ENCODE measurements at regions not wholly inside any gene's neighbourhood (a gene's known extent, or its start where the extent isn't known, plus 50 kb on each side); places are given as distances from the start of the nearest gene placed in this dataset.

- Histone ChIP-seq H3K18ac (ENCODE audit: low read length) (no peak overlapping the region), H3K79me1 (ENCODE audit: low read length) (no peaks in the 10 kb centered on the region), H3K4ac (ENCODE audit: low read depth, low read length) (no peak overlapping the region), H4K5ac (ENCODE audit: low read length) (no peak overlapping the region), H3K79me2 (ENCODE audit: control insufficient read depth, insufficient read depth, low read length) (no peaks in the 10 kb centered on the region), H3K4me2 (ENCODE audit: low read length) (no peak overlapping the region), H3K23ac (ENCODE audit: low read length) (no peak overlapping the region), H3K4me1 (ENCODE audit: control insufficient read depth, low read depth, low read length) (no peaks in the 10 kb centered on the region), H2BK120ac (ENCODE audit: low read depth, low read length) (no peak overlapping the region), H2AK5ac (ENCODE audit: low read length) (no peak overlapping the region), H2BK5ac (ENCODE audit: low read length) (no peak overlapping the region), H4K8ac (ENCODE audit: low read depth, low read length) (no peak overlapping the region), H3K4me3 (ENCODE audit: low read length) (no peak overlapping the region), H3K56ac (ENCODE audit: low read length) (no peak overlapping the region), H3K27ac (ENCODE audit: low read depth, low read length) (no peak overlapping the region), H3K9ac (ENCODE audit: low read length) (no peak overlapping the region), H3K36me3 (ENCODE audit: control insufficient read depth, insufficient read depth, low read length) (no peaks in the 10 kb centered on the region), H2BK15ac (replicated peaks; ENCODE audit: low read depth) (no peak overlapping the region), H3K27me3 (ENCODE audit: insufficient read depth, low read length, poor library complexity) (no peaks in the 10 kb centered on the region)
- no peak for DNase-seq
Observed at GRCh38 chr2:206368484-206368883, 74.8 kb upstream of the ADAM23 start.

- no peak overlapping the region for H2BK15ac ChIP-seq (replicated peaks; ENCODE audit: low read depth)
- DNase-seq = no peak
- no peak overlapping the region for H3K18ac ChIP-seq (ENCODE audit: low read length)
- H3K23ac ChIP-seq (ENCODE audit: low read length) = no peak overlapping the region
- no peak overlapping the region for H3K9ac ChIP-seq (ENCODE audit: low read length)
- no peak overlapping the region for H2BK5ac ChIP-seq (ENCODE audit: low read length)
- H2AK5ac ChIP-seq (ENCODE audit: low read length) = no peak overlapping the region
- no CpG with 5 or more reads among the region's 3 CpGs for WGBS (ENCODE audit: extremely low coverage, insufficient coverage, low lambda C conversion rate)
- H3K4me3 ChIP-seq (ENCODE audit: low read length) = no peak overlapping the region
- no peaks in the 10 kb centered on the region for H3K79me1 ChIP-seq (ENCODE audit: low read length)
- no peaks in the 10 kb centered on the region for H3K27me3 ChIP-seq (ENCODE audit: insufficient read depth, low read length, poor library complexity)
- H3K4me1 ChIP-seq (ENCODE audit: control insufficient read depth, low read depth, low read length) = no peaks in the 10 kb centered on the region
- no peak overlapping the region for H2BK120ac ChIP-seq (ENCODE audit: low read depth, low read length)
- no peak overlapping the region for H3K4ac ChIP-seq (ENCODE audit: low read depth, low read length)
- no peaks in the 10 kb centered on the region for H3K36me3 ChIP-seq (ENCODE audit: control insufficient read depth, insufficient read depth, low read length)
- no peak overlapping the region for H3K4me2 ChIP-seq (ENCODE audit: low read length)
- H3K56ac ChIP-seq (ENCODE audit: low read length) = no peak overlapping the region
- no peak overlapping the region for H4K5ac ChIP-seq (ENCODE audit: low read length)
- H3K79me2 ChIP-seq (ENCODE audit: control insufficient read depth, insufficient read depth, low read length) = no peaks in the 10 kb centered on the region
- H3K27ac ChIP-seq (ENCODE audit: low read depth, low read length) = no peak overlapping the region
- H4K8ac ChIP-seq (ENCODE audit: low read depth, low read length) = no peak overlapping the region
Observed at GRCh38 chr2:206368933-206369569, 74.3 kb upstream of the ADAM23 start.

DNA sequence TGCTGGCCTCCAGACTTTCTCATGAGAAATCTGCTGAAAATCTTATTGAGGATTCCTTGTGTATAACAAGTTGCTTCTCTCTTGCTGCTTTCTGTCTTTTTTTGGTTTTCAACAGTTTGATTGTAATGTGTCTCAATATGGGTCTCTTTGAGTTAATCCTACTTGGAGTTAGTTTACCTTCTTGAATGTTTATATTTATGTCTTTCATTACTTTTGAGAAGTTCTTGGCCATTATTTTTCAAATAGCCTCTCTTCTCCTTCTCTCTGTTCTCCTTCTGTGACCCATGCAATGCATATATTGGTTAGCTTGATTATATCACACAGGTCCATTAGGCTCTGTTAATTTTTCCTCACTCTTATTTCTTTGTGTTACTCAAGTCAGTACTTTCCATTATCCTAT is 67.4 kb upstream of the ADAM23 start:
- no peaks in the 10 kb centered on the region for H3K36me3 ChIP-seq (ENCODE audit: control insufficient read depth, insufficient read depth, low read length)
- H3K4ac ChIP-seq (ENCODE audit: low read depth, low read length) = no peak overlapping the region
- H3K4me1 ChIP-seq (ENCODE audit: control insufficient read depth, low read depth, low read length) = no peaks in the 10 kb centered on the region
- no peak overlapping the region for H3K27ac ChIP-seq (ENCODE audit: low read depth, low read length)
- no peak overlapping the region for H2BK120ac ChIP-seq (ENCODE audit: low read depth, low read length)
- no peak overlapping the region for H3K9ac ChIP-seq (ENCODE audit: low read length)
- no peaks in the 10 kb centered on the region for H3K79me1 ChIP-seq (ENCODE audit: low read length)
- no peak overlapping the region for H4K5ac ChIP-seq (ENCODE audit: low read length)
- H3K79me2 ChIP-seq (ENCODE audit: control insufficient read depth, insufficient read depth, low read length) = no peaks in the 10 kb centered on the region
- H3K27me3 ChIP-seq (ENCODE audit: insufficient read depth, low read length, poor library complexity) = no peaks in the 10 kb centered on the region
- H2AK5ac ChIP-seq (ENCODE audit: low read length) = no peak overlapping the region
- H4K8ac ChIP-seq (ENCODE audit: low read depth, low read length) = no peak overlapping the region
- no peak overlapping the region for H3K4me2 ChIP-seq (ENCODE audit: low read length)
- DNase-seq = no peak
- no peak overlapping the region for H3K4me3 ChIP-seq (ENCODE audit: low read length)
- no peak overlapping the region for H3K56ac ChIP-seq (ENCODE audit: low read length)
- H2BK15ac ChIP-seq (replicated peaks; ENCODE audit: low read depth) = no peak overlapping the region
- H3K23ac ChIP-seq (ENCODE audit: low read length) = no peak overlapping the region
- H2BK5ac ChIP-seq (ENCODE audit: low read length) = no peak overlapping the region
- no peak overlapping the region for H3K18ac ChIP-seq (ENCODE audit: low read length)

DNA sequence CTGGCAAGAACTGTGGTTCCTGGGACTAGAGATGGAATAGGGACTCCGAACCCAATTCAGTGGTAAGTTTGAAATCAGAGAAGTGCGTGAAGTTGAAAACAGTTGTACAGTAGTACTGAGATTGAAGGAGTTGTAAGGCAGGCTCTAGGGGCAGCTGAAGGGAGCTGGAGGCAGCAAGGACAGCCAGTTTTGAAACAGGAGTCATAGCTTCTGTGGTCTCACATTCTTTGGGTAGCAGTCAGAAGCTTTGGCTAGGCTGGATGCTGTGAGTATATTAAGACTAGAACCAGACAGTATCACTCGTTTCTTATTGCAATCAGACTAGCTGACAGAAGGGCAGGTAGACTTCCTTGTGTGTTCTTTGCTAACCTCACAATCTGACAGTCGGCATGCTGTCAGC is 64.5 kb upstream of the ADAM23 start:
- no peak overlapping the region for H4K8ac ChIP-seq (ENCODE audit: low read depth, low read length)
- H3K56ac ChIP-seq (ENCODE audit: low read length) = no peak overlapping the region
- no peak overlapping the region for H3K4me3 ChIP-seq (ENCODE audit: low read length)
- H2BK120ac ChIP-seq (ENCODE audit: low read depth, low read length) = no peak overlapping the region
- no peak overlapping the region for H3K4ac ChIP-seq (ENCODE audit: low read depth, low read length)
- H3K9ac ChIP-seq (ENCODE audit: low read length) = no peak overlapping the region
- no peak overlapping the region for H2AK5ac ChIP-seq (ENCODE audit: low read length)
- H2BK15ac ChIP-seq (replicated peaks; ENCODE audit: low read depth) = no peak overlapping the region
- no CpG with 5 or more reads among the region's 4 CpGs for WGBS (ENCODE audit: extremely low coverage, insufficient coverage, low lambda C conversion rate)
- no peak overlapping the region for H3K18ac ChIP-seq (ENCODE audit: low read length)
- H4K5ac ChIP-seq (ENCODE audit: low read length) = no peak overlapping the region
- no peaks in the 10 kb centered on the region for H3K4me1 ChIP-seq (ENCODE audit: control insufficient read depth, low read depth, low read length)
- H3K27me3 ChIP-seq (ENCODE audit: insufficient read depth, low read length, poor library complexity) = no peaks in the 10 kb centered on the region
- no peaks in the 10 kb centered on the region for H3K79me2 ChIP-seq (ENCODE audit: control insufficient read depth, insufficient read depth, low read length)
- H3K4me2 ChIP-seq (ENCODE audit: low read length) = no peak overlapping the region
- no peak overlapping the region for H3K23ac ChIP-seq (ENCODE audit: low read length)
- H2BK5ac ChIP-seq (ENCODE audit: low read length) = no peak overlapping the region
- no peak for DNase-seq
- no peaks in the 10 kb centered on the region for H3K79me1 ChIP-seq (ENCODE audit: low read length)
- H3K36me3 ChIP-seq (ENCODE audit: control insufficient read depth, insufficient read depth, low read length) = no peaks in the 10 kb centered on the region
- no peak overlapping the region for H3K27ac ChIP-seq (ENCODE audit: low read depth, low read length)

GRCh38 chr2:206379266-206379665 is 64.1 kb upstream of the ADAM23 start:
- no peak for DNase-seq
- no peaks in the 10 kb centered on the region for H3K79me2 ChIP-seq (ENCODE audit: control insufficient read depth, insufficient read depth, low read length)
- H3K4me3 ChIP-seq (ENCODE audit: low read length) = no peak overlapping the region
- H3K23ac ChIP-seq (ENCODE audit: low read length) = no peak overlapping the region
- H3K4ac ChIP-seq (ENCODE audit: low read depth, low read length) = no peak overlapping the region
- no peaks in the 10 kb centered on the region for H3K36me3 ChIP-seq (ENCODE audit: control insufficient read depth, insufficient read depth, low read length)
- H3K4me1 ChIP-seq (ENCODE audit: control insufficient read depth, low read depth, low read length) = no peaks in the 10 kb centered on the region
- WGBS (ENCODE audit: extremely low coverage, insufficient coverage, low lambda C conversion rate) = no CpG with 5 or more reads among the region's 1 CpG
- no peak overlapping the region for H3K18ac ChIP-seq (ENCODE audit: low read length)
- no peak overlapping the region for H3K4me2 ChIP-seq (ENCODE audit: low read length)
- H3K27ac ChIP-seq (ENCODE audit: low read depth, low read length) = no peak overlapping the region
- H4K8ac ChIP-seq (ENCODE audit: low read depth, low read length) = no peak overlapping the region
- no peaks in the 10 kb centered on the region for H3K79me1 ChIP-seq (ENCODE audit: low read length)
- H2BK120ac ChIP-seq (ENCODE audit: low read depth, low read length) = no peak overlapping the region
- H3K9ac ChIP-seq (ENCODE audit: low read length) = no peak overlapping the region
- no peak overlapping the region for H3K56ac ChIP-seq (ENCODE audit: low read length)
- H3K27me3 ChIP-seq (ENCODE audit: insufficient read depth, low read length, poor library complexity) = no peaks in the 10 kb centered on the region
- H4K5ac ChIP-seq (ENCODE audit: low read length) = no peak overlapping the region
- H2AK5ac ChIP-seq (ENCODE audit: low read length) = no peak overlapping the region
- H2BK15ac ChIP-seq (replicated peaks; ENCODE audit: low read depth) = no peak overlapping the region
- no peak overlapping the region for H2BK5ac ChIP-seq (ENCODE audit: low read length)

DNA sequence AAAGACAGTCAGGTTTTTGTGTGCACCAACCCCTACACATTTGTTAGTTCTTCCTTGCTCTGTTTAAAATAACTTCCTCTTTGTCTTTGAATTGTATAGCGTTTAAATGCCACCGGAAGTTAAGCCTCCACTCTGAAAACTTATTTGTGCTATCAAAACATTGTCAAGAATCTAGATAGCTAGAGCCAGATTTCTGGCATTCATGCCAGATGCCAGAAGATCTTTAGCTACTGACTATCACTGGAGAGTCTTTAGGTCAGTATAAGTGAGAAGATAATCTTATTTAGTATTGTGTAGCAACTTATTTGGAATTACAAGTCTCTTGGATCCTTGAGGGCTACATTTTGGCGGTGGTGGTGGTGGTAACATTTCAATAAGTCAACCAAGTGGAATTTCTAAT is 63.4 kb upstream of the ADAM23 start:
- Histone ChIP-seq H3K4me3 (ENCODE audit: low read length) (no peak overlapping the region), H3K4me1 (ENCODE audit: control insufficient read depth, low read depth, low read length) (no peaks in the 10 kb centered on the region), H3K27me3 (ENCODE audit: insufficient read depth, low read length, poor library complexity) (no peaks in the 10 kb centered on the region), H4K8ac (ENCODE audit: low read depth, low read length) (no peak overlapping the region), H3K79me1 (ENCODE audit: low read length) (no peaks in the 10 kb centered on the region), H3K23ac (ENCODE audit: low read length) (no peak overlapping the region), H2BK15ac (replicated peaks; ENCODE audit: low read depth) (no peak overlapping the region), H3K36me3 (ENCODE audit: control insufficient read depth, insufficient read depth, low read length) (no peaks in the 10 kb centered on the region), H3K18ac (ENCODE audit: low read length) (no peak overlapping the region), H3K4ac (ENCODE audit: low read depth, low read length) (no peak overlapping the region), H3K9ac (ENCODE audit: low read length) (no peak overlapping the region), H3K4me2 (ENCODE audit: low read length) (no peak overlapping the region), H4K5ac (ENCODE audit: low read length) (no peak overlapping the region), H3K56ac (ENCODE audit: low read length) (no peak overlapping the region), H3K27ac (ENCODE audit: low read depth, low read length) (no peak overlapping the region), H2AK5ac (ENCODE audit: low read length) (no peak overlapping the region), H3K79me2 (ENCODE audit: control insufficient read depth, insufficient read depth, low read length) (no peaks in the 10 kb centered on the region), H2BK120ac (ENCODE audit: low read depth, low read length) (no peak overlapping the region), H2BK5ac (ENCODE audit: low read length) (no peak overlapping the region)
- no CpG with 5 or more reads among the region's 3 CpGs for WGBS (ENCODE audit: extremely low coverage, insufficient coverage, low lambda C conversion rate)
- DNase-seq = no peak

Measured in mesendoderm (in vitro differentiated cells).